ENCODE measurements at regions not wholly inside any gene's neighbourhood (a gene's known extent, or its start where the extent isn't known, plus 50 kb on each side); places are given as distances from the start of the nearest gene placed in this dataset.

GRCh38 chr14:101110729-101111619, 207.5 kb upstream of the RTL1 start:
- DNase-seq, result no peak

- no peak for DNase-seq
Observed at GRCh38 chr14:101111620-101112290, 208.2 kb upstream of the RTL1 start.

- DNase-seq, result no peak
Observed at GRCh38 chr14:101112351-101113107, 209.0 kb upstream of the RTL1 start.

GRCh38 chr14:101113108-101113612, 209.6 kb upstream of the RTL1 start:
- no peak for DNase-seq

GRCh38 chr14:101113835-101114725, 210.6 kb upstream of the RTL1 start:
- no peak for DNase-seq

- no peak for DNase-seq
Observed at GRCh38 chr14:101114726-101115515, 211.4 kb upstream of the RTL1 start.

- no peak for DNase-seq
Observed at GRCh38 chr14:101115652-101116051, 212.1 kb upstream of the RTL1 start.

- DNase-seq, result no peak
Observed at GRCh38 chr14:101116065-101116464, 212.5 kb upstream of the RTL1 start.

GRCh38 chr14:101116486-101117130, 213.1 kb upstream of the RTL1 start:
- DNase-seq, result no peak

GRCh38 chr14:101117543-101117942, 214.0 kb upstream of the RTL1 start:
- no peak for DNase-seq

- no peak for DNase-seq
Observed at GRCh38 chr14:101118233-101118632, 214.7 kb upstream of the RTL1 start.

GRCh38 chr14:101118746-101119591, 215.4 kb upstream of the RTL1 start:
- DNase-seq, result no peak

GRCh38 chr14:101119830-101120571, 216.5 kb upstream of the RTL1 start:
- no peak for DNase-seq

GRCh38 chr14:101120641-101121507, 217.4 kb upstream of the RTL1 start:
- DNase-seq, result peak; percentile 21

- no peak for DNase-seq
Observed at GRCh38 chr14:101121508-101122139, 218.1 kb upstream of the RTL1 start.

GRCh38 chr14:101122237-101123141, 219.0 kb upstream of the RTL1 start:
- no peak for DNase-seq
